K562 (cell line): ENCODE measurements at regions not wholly inside any gene's neighbourhood (a gene's known extent, or its start where the extent isn't known, plus 50 kb on each side); places are given as distances from the start of the nearest gene placed in this dataset.

Experiments used
- ATAC-seq: fragments of 200-7000 bp; cut with Tn5 transposase; 3 replicates; pipeline ENCODE4 v1.9.1; 2020; ENCODE audit warnings: moderate library complexity
- BruUV-seq: library from RNA; stranded (reverse); fragments of 400-500 nt; replicated peaks from 2 replicates; lab custom pipeline; 2021; lab: Mats Ljungman, UMichigan
- CTCF ChIA-PET: fragments of 300-600 bp; formaldehyde crosslinking; extraction: SDS; loops from one replicate; lab custom pipeline; 2021; ENCODE audit warnings: low intra/inter-chr PET ratio; lab: Yijun Ruan, JAX
- POLR2A ChIA-PET: fragments of 300-600, 350-650 bp; sonication (Branson Sonifier 250); formaldehyde crosslinking; extraction: SDS; loops from one replicate; lab custom pipeline; 2021; ENCODE audit warnings: antibody characterized with exemption, inconsistent platforms; lab: Yijun Ruan, JAX
- DNase-seq, 4 experiments: peaks; one replicate each; pipeline versions ENCODE4 v3.0.0 to v3.0.0-alpha.2; 2011 to 2018; ENCODE audit warnings: low spot score in 3 of 4, mixed read lengths in 3 of 4; ENCODE audit errors: extremely low read depth in 1 of 4
- FAIRE-seq: peaks from 2 replicates; lab custom pipeline; 2011; peaks lifted over from hg19 to GRCh38; lab: Jason Lieb, UNC
- H2AFZ ChIP-seq: 2 replicates; pipeline ENCODE4 v1.6.0; 2011; ENCODE audit warnings: low read depth, low read length, control low read depth, inconsistent platforms
- H3K27ac ChIP-seq: fragments of 200-600 bp; 3 replicates; pipeline ENCODE4 v1.8.0; 2011; ENCODE audit warnings: low read depth, mild to moderate bottlenecking, control low read depth, inconsistent platforms, low read length, moderate library complexity, mixed read lengths; ENCODE audit errors: extremely low read depth
- H3K27me3 ChIP-seq, 2 experiments: fragments of 300-600 bp in 1 of 2; 2 replicates in 1 of 2; 3 replicates in 1 of 2; pipeline versions ENCODE4 v1.6.0 to v1.8.0; 2011; ENCODE audit warnings: inconsistent platforms in 2 of 2, low read length in 2 of 2, mild to moderate bottlenecking in 1 of 2, mixed read lengths in 1 of 2, moderate library complexity in 1 of 2; ENCODE audit not compliant: control insufficient read depth in 2 of 2, insufficient read depth in 2 of 2
- H3K36me3 ChIP-seq: fragments of 300-600 bp; 3 replicates; pipeline ENCODE4 v1.8.0; 2011; ENCODE audit warnings: mild to moderate bottlenecking, low read length, inconsistent platforms; ENCODE audit not compliant: control insufficient read depth, insufficient read depth
- H3K4me1 ChIP-seq, 2 experiments: fragments of 200-600 bp in 1 of 2; replicated peaks in 1 of 2; 2 replicates in 1 of 2; 3 replicates in 1 of 2; pipeline versions ENCODE4 v1.5.1 to v1.8.0; 2011; ENCODE audit warnings: inconsistent platforms in 2 of 2, low read length in 2 of 2, mild to moderate bottlenecking in 1 of 2, mixed read lengths in 1 of 2, moderate library complexity in 1 of 2; ENCODE audit not compliant: control insufficient read depth in 2 of 2, insufficient read depth in 2 of 2
- H3K4me2 ChIP-seq: 2 replicates; pipeline ENCODE4 v1.6.1; 2011; ENCODE audit warnings: low read length, control low read depth, inconsistent platforms, mixed read lengths; ENCODE audit not compliant: insufficient read depth
- H3K4me3 ChIP-seq: fragments of 200-600 bp; sonication (generic), shearing (Covaris generic); 2 replicates; pipeline ENCODE4 v1.5.1; 2016; ENCODE audit warnings: control low read depth, inconsistent platforms
- H3K79me2 ChIP-seq: fragments of 200-600 bp; 3 replicates; pipeline ENCODE4 v1.8.0; 2011; ENCODE audit warnings: low read length, inconsistent platforms; ENCODE audit not compliant: control insufficient read depth, insufficient read depth
- H3K9ac ChIP-seq, 2 experiments: 2 replicates each; pipeline versions ENCODE4 v1.6.0 to v1.6.1; 2011; ENCODE audit warnings: low read depth in 2 of 2, low read length in 2 of 2, control low read depth in 1 of 2, inconsistent platforms in 1 of 2, mild to moderate bottlenecking in 1 of 2, mixed read lengths in 1 of 2; ENCODE audit not compliant: insufficient read depth in 1 of 2
- H3K9me1 ChIP-seq: one replicate; pipeline ENCODE4 v1.6.0; 2011; ENCODE audit warnings: inconsistent platforms, mild to moderate bottlenecking, low read length, moderate library complexity; ENCODE audit not compliant: control insufficient read depth, insufficient read depth
- H3K9me3 ChIP-seq: replicated peaks from 2 replicates; pipeline ENCODE4 v1.5.1; 2011; ENCODE audit warnings: low read depth, low read length, inconsistent platforms; ENCODE audit not compliant: control insufficient read depth, insufficient read depth
- H4K20me1 ChIP-seq: replicated peaks from 2 replicates; pipeline ENCODE4 v1.6.1; 2011; ENCODE audit warnings: low read length, inconsistent platforms, mixed read lengths; ENCODE audit not compliant: control insufficient read depth, insufficient read depth
- ARID1B ChIP-seq: fragments of 450-650 bp; IDR thresholded peaks from 2 replicates; pipeline ENCODE4 v1.6.1; 2016; ENCODE audit warnings: antibody characterized with exemption, mild to moderate bottlenecking, inconsistent platforms
- ATF1 ChIP-seq, 2 experiments: fragments of 450-650 bp in 1 of 2; IDR thresholded peaks; 2 replicates each; pipeline ENCODE4 v1.6.1; 2016; ENCODE audit warnings: missing compliant biosample characterization in 1 of 2, missing genetic modification characterization in 1 of 2
- CBFB ChIP-seq: sonication (generic); formaldehyde crosslinking; IDR thresholded peaks from 2 replicates; pipeline ENCODE4 v1.4.0; 2020; ENCODE audit warnings: mild to moderate bottlenecking, missing genetic modification reagents
- CEBPG ChIP-seq, 3 experiments: fragments of 200-800 bp in 1 of 3; sonication (Bioruptor generic) in 1 of 3; sonication (generic) in 1 of 3; formaldehyde crosslinking in 1 of 3; IDR thresholded peaks in 2 of 3; conservative IDR thresholded peaks in 1 of 3; 2 replicates each; pipeline versions ENCODE4 v1.6.1 to v1.8.0; 2016 to 2022; ENCODE audit warnings: missing compliant biosample characterization in 2 of 3, missing genetic modification characterization in 2 of 3, mild to moderate bottlenecking in 1 of 3, missing genetic modification reagents in 1 of 3
- GABPA ChIP-seq: fragments of 200-800 bp; sonication (Bioruptor generic); conservative IDR thresholded peaks from 2 replicates; pipeline ENCODE4 v1.6.1; 2016; ENCODE audit warnings: low read depth, missing genetic modification characterization, missing compliant biosample characterization
- IFI16 ChIP-seq: fragments of 250-450 bp; sonication (Bioruptor Pico); IDR thresholded peaks from 2 replicates; pipeline ENCODE4 v2.1.2; 2022; ENCODE audit warnings: mild to moderate bottlenecking, inconsistent platforms
- MAFG ChIP-seq: fragments of 450-650 bp; conservative IDR thresholded peaks from 2 replicates; pipeline ENCODE4 v1.6.1; 2016; ENCODE audit warnings: missing genetic modification characterization, missing compliant biosample characterization
- NFE2L1 ChIP-seq: fragments of 450-650 bp; IDR thresholded peaks from 2 replicates; pipeline ENCODE4 v1.6.1; 2016; ENCODE audit warnings: missing genetic modification characterization, low read depth, mild to moderate bottlenecking, missing compliant biosample characterization, moderate library complexity, borderline replicate concordance
- PBX2 ChIP-seq, 2 experiments: IDR thresholded peaks in 1 of 2; conservative IDR thresholded peaks in 1 of 2; 2 replicates each; pipeline ENCODE4 v1.6.1; 2016; ENCODE audit warnings: low read depth in 2 of 2, mild to moderate bottlenecking in 1 of 2, missing compliant biosample characterization in 1 of 2, missing genetic modification characterization in 1 of 2, moderate library complexity in 1 of 2
- PYGO2 ChIP-seq: fragments of 450-650 bp; IDR thresholded peaks from 2 replicates; pipeline ENCODE4 v1.6.1; 2016; ENCODE audit warnings: mild to moderate bottlenecking, missing genetic modification characterization, moderate library complexity, missing compliant biosample characterization
- ZNF263 ChIP-seq: sonication (generic); formaldehyde crosslinking; IDR thresholded peaks from 2 replicates; pipeline ENCODE4 v1.8.0; 2022; ENCODE audit warnings: mild to moderate bottlenecking, missing genetic modification reagents, borderline replicate concordance
- ZNF280A ChIP-seq: fragments of 450-650 bp; IDR thresholded peaks from 2 replicates; pipeline ENCODE4 v1.6.1; 2018; ENCODE audit warnings: mild to moderate bottlenecking, low read depth; ENCODE audit not compliant: partially characterized antibody
- ZNF282 ChIP-seq: sonication (generic); formaldehyde crosslinking; IDR thresholded peaks from 2 replicates; pipeline ENCODE4 v1.8.1; 2023; ENCODE audit warnings: missing genetic modification reagents
- ZNF740 ChIP-seq, 3 experiments: fragments of 200-800 bp in 1 of 3; sonication (Bioruptor generic) in 1 of 3; sonication (generic) in 1 of 3; formaldehyde crosslinking in 1 of 3; IDR thresholded peaks; 2 replicates each; pipeline versions ENCODE4 v1.6.1 to v1.8.0; 2016 to 2022; ENCODE audit warnings: mild to moderate bottlenecking in 2 of 3, missing compliant biosample characterization in 2 of 3, missing genetic modification characterization in 2 of 3, missing genetic modification reagents in 1 of 3
- whole genome bisulfite sequencing: fragments of 100-300 bp; shearing (Covaris generic); methylation state at CpG from one replicate; pipeline ENCODE4 v1.1.6; 2016; ENCODE audit warnings: low coverage, mixed read lengths; ENCODE audit not compliant: insufficient coverage; ENCODE audit errors: missing lambda C conversion rate; 5-methylcytosine and 5-hydroxymethylcytosine counted together
- in situ Hi-C: fragments of 300-500 bp; cut with MboI; formaldehyde crosslinking; loops from 4 replicates; pipeline ENCODE4 v1.15.0; 2018; ENCODE audit warnings: inconsistent platforms, mixed read lengths
- intact Hi-C: fragments of 100-400 bp; cut with micrococcal nuclease; formaldehyde crosslinking; loops from 2 replicates; pipeline ENCODE4 v1.14.2; 2022

- TF ChIP-seq ZNF282 (CRISPR knock-in tag): no peak
- TF ChIP-seq GABPA (tag): no peak
- no peak for TF ChIP-seq CBFB
- no peak for TF ChIP-seq ZNF740 (CRISPR knock-in tag; IDR thresholded peaks at IDR 0.05)
- TF ChIP-seq ZNF740 (tag; IDR thresholded peaks at IDR 0.05): no peak
- TF ChIP-seq, all 486 proteins: peak for 0
Observed at GRCh38 chr1:113322439-113322838, 67.9 kb upstream of the MAGI3 start (continued).

- intact Hi-C loops (no loop called here), in situ Hi-C loops (no loop called here)
- H3K4me2 ChIP-seq: no peak overlapping the region
- peak; percentile 62 for FAIRE-seq
- H3K79me2 ChIP-seq: no peaks in the 10 kb centered on the region
- H3K27me3 ChIP-seq: peaks cover 0 to 2% of the 10 kb centered on the region in 2 experiments; a peak in 2 of 5 replicates
- H3K9me1 ChIP-seq: no peaks in the 10 kb centered on the region
- no peaks in the 10 kb centered on the region for H3K4me1 ChIP-seq
- no peak overlapping the region for H2AFZ ChIP-seq
- no peaks in the 10 kb centered on the region for H3K9me3 ChIP-seq
- BruUV-seq: no TSS peak
- peak; percentile 55; the same call in 1 of the 3 replicates for ATAC-seq
- H3K9ac ChIP-seq: no peak overlapping the region
- 4% methylated on average over 3 of the region's 3 CpGs for WGBS
- no peak overlapping the region for H3K4me3 ChIP-seq
- ChIA-PET CTCF (no interaction called here), POLR2A (no interaction called here)
- no peaks in the 10 kb centered on the region for H4K20me1 ChIP-seq
- H3K36me3 ChIP-seq: no peaks in the 10 kb centered on the region
- no peak overlapping the region for H3K27ac ChIP-seq
- peak in 1 of 4 experiments; percentile 30 for DNase-seq
- no peak for TF ChIP-seq ATF1 (CRISPR knock-in tag; IDR thresholded peaks at IDR 0.05)
- TF ChIP-seq ATF1 (tag; IDR thresholded peaks at IDR 0.05): no peak
- peak; percentile 44; the same call in 1 of the 2 replicates for TF ChIP-seq ARID1B
- TF ChIP-seq NFE2L1 (tag): peak; percentile 56; the same call in 1 of the 2 replicates
- no peak for TF ChIP-seq ZNF280A
- TF ChIP-seq PBX2 (CRISPR knock-in tag; IDR thresholded peaks at IDR 0.05; ENCODE audit: low read depth): no peak
- no peak for TF ChIP-seq PBX2 (tag; conservative IDR thresholded peaks at IDR 0.05; ENCODE audit: low read depth)
- TF ChIP-seq MAFG: peak; percentile 82
- TF ChIP-seq PYGO2: no peak
- TF ChIP-seq ZNF263 (CRISPR knock-in tag): no peak
- no peak for TF ChIP-seq IFI16 (CRISPR knock-in tag)
- no peak for TF ChIP-seq CEBPG (CRISPR knock-in tag; IDR thresholded peaks at IDR 0.05)
- peak; percentile 21 to 75; a peak in 3 of 4 replicates for TF ChIP-seq CEBPG (tag; conservative IDR thresholded peaks at IDR 0.05 in 1 of 2, IDR thresholded peaks at IDR 0.05 in 1 of 2)
Observed at GRCh38 chr1:113325022-113325421, 65.3 kb upstream of the MAGI3 start.
